ENCODE measurements at regions not wholly inside any gene's neighbourhood (a gene's known extent, or its start where the extent isn't known, plus 50 kb on each side); places are given as distances from the start of the nearest gene placed in this dataset.

DNA sequence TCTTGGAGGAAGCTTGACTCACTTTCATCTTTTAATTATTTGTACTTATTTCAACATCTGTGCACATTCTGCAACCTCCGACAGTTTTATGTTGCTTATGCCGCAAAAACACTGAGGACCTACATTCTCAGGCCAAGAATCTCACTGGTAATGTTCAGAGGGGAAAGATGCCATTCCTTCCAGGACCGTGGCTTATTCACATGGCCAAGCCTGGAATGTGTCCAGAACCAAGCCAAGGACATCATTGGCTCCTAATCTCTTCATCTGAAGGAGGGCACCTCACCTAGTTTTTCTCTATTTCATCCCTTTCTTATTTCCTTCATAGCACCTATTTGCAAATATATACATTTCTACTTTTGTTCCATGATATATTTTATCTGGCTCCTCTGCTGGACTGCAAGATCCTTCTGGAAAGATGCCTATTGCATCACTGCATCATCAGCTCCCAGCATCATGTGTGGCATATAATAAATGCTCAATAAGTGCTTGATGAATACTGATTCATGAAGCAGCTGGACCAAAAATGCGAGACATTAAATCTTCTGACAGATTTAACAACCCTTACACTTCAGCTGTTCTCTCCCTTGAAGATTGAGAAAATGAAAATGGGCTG is 377.1 kb downstream of the TNS1 start:
- no peak for DNase-seq (ENCODE audit: low read depth in 3 of 3)

- no peak for DNase-seq (ENCODE audit: low read depth in 3 of 3)
Measured at GRCh38 chr2:217623281-217623912, 379.4 kb downstream of the TNS1 start.

- no peak for DNase-seq (ENCODE audit: low read depth in 3 of 3)
Measured at GRCh38 chr2:217622205-217623060, 380.4 kb downstream of the TNS1 start.

DNA sequence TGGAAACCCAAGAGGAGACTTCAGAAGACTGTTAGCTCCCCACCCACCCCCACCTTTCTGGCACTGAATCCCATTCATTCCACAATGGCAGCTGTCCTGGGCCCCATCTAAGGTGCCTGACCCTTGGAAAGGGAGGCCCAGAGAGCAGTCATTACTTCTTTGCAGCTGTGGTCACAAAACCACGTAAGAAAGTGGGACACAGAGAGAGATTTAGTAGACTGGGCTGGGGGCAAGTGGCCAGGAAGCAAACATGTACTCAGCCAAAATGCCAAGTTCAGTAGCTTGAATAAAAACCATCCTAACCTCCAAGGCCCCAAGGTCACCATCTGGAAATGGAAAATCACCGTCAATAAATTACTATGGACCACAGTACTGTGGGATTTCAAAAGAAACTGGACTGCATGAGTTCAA is 381.4 kb downstream of the TNS1 start:
- no peak for DNase-seq (ENCODE audit: low read depth in 3 of 3)

GRCh38 chr2:217618744-217619143 is 384.1 kb downstream of the TNS1 start:
- no peak for DNase-seq (ENCODE audit: low read depth in 3 of 3)

GRCh38 chr2:217617616-217618022 is 385.2 kb downstream of the TNS1 start:
- DNase-seq (ENCODE audit: low read depth in 3 of 3): no peak

- DNase-seq (ENCODE audit: low read depth in 3 of 3): no peak
Measured at GRCh38 chr2:217616936-217617335, 385.9 kb downstream of the TNS1 start.

DNA sequence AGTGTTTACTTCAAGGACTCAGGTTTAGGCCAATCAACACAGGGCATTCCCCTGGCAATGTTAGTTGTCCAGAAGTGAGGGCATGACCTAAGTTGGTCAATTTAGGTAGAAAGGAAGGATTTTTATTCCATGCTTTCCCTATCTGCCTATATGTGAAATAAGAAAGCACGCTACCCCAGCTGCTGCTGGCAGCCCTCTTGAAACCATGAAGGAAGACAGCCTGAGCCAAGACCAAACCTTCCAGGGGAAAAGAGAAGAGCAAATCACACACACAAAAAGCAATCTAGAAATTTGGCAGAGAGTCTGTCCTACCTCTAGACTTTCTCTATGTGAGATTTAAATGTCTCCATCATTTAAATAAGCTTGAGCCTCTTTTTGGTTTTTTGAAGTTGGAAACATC is 387.6 kb downstream of the TNS1 start:
- no peak for DNase-seq (ENCODE audit: low read depth in 3 of 3)

GRCh38 chr2:217614498-217614897 is 388.3 kb downstream of the TNS1 start:
- DNase-seq (ENCODE audit: low read depth in 3 of 3): no peak

GRCh38 chr2:217614096-217614495 is 388.7 kb downstream of the TNS1 start:
- no peak for DNase-seq (ENCODE audit: low read depth in 3 of 3)

DNA sequence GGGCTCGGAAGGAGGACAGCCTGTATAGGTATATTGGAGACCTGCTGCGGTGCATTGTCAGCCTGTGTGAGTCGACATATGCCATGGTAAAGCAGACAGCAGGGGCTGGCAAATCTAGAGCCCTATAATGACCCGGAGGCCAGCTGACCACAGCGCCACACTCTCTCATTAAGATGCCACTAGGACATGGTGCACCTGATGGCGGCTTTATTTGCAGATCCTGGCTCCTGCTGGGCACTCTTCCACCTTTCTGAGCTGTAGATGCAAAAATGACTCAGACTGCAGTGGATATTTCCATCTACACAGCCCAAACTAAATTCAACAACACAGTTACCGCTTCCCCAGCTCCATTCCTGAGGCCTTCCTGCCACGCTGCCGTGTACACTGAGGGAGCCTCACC is 389.9 kb downstream of the TNS1 start:
- DNase-seq (ENCODE audit: low read depth in 3 of 3): no peak

DNA sequence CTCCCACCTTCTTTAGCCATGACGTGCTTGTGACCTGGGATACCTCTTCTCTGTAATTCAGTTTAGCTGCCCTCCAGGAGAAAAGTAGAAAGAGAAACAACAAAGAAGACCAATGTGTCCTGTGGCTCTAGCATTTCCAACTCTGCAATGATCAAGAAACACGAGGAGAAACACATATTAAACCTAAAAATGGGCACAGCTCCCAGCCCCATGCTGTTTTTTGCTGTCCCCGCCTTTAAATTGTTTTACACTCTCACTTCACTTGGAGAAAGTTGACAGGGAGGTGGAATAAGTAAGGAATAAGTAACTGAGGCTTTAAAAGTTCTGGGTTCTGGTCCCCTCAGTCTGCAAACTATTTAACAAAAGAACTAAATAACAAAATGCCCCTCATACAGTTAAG is 390.6 kb downstream of the TNS1 start:
- DNase-seq (ENCODE audit: low read depth in 3 of 3): no peak

GRCh38 chr2:217611626-217612127 is 391.1 kb downstream of the TNS1 start:
- DNase-seq (ENCODE audit: low read depth in 3 of 3): no peak

- no peak for DNase-seq (ENCODE audit: low read depth in 3 of 3)
Measured at GRCh38 chr2:217611056-217611455, 391.7 kb downstream of the TNS1 start.

DNA sequence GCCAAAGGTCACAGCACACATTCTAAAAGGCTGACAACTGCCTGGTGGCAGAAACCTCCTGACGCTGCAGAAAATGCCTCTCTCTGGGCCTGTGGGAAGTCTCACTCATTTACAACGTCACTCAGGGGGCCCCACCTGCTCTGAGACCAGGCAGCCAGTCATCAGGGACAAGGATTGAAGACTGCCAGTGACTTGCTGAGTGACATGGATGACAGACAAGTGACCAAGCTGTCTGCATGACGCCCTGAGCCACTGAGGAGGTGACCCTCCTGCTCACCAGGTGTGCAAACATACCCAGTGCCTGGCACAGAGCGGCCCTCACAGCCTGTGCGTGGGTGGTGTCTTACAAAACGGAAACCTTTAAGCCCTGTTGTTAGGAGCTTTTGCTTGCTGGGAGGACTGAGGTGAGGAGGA is 392.4 kb downstream of the TNS1 start:
- peak; percentile 14 to 56 (median 20) for DNase-seq (ENCODE audit: low read depth in 3 of 3)

DNA sequence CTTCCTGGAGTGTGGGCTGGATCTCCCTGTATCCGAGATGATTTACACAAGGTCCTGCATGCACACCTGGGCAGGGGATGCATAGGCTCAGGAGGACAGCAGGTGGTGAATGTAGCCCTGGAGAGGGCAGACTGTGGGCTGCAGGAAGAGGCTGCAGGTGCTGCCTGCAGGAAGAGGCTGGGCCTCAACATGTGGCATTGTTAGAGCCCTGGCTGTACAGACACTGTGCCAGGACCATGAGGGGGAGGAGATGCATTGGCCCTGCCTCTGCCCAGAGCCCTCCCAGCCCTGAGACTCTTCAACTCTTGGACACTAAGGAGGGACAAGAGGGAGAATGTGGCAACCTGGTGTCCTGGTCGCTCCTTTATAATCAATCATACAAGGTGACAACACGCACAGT is 392.8 kb downstream of the TNS1 start:
- no peak for DNase-seq (ENCODE audit: low read depth in 3 of 3)

DNA sequence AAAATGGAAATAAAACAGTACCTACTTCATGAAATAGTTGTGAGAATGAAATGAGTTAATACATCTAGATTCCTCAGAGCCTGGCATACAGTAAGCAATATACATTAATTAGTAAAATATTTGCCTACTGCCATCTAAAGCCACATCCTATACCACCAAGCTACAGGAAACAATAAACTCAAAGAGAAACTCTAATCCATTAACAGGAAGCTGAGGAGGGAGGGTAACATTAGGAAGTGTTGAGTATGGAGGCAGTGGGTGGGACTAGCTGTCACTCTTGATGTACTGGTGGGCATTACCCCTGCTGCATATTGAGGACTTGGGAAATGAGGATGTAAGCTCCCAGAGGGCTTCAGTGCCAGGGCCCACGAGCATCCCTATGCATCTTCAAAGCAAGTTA is 396.5 kb downstream of the TNS1 start:
- no peak for DNase-seq (ENCODE audit: low read depth in 3 of 3)

DNA sequence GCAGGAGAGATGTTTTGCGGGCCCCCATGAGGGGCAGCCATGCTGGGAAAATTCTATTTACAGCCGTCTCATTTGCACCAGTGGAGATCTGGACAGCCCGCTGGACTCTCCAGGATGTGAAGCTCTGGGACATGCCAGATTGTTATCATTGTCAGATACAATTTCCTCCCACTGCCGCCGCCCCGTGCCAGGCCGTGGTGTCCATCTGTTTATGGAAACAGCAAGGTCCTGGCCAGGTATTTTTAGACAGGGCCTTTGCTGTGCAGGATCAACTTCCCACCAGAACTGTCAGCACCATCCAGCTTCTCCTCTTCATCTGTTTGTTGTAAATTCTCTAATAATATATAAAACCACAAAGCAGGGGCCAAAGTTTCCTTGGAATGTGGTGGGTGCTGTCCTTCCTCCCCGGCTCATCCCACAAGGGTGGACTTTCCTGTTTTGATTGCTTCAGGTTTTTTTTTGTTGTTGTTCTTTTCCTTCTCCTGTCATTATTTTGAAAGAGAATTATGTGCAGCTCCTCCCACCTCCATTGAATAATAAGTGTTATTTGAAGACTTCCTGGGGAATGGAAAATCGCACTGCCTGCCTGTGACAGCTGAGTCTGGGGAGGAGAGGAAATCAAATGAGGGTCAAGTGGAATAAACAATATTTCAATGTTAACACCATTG is 398.1 kb downstream of the TNS1 start:
- DNase-seq (ENCODE audit: low read depth in 3 of 3): no peak

GRCh38 chr2:217601601-217602000 is 401.2 kb downstream of the TNS1 start:
- DNase-seq (ENCODE audit: low read depth in 3 of 3): no peak

- DNase-seq (ENCODE audit: low read depth in 3 of 3): no peak
Measured at GRCh38 chr2:217599906-217600305, 402.9 kb downstream of the TNS1 start.

GRCh38 chr2:217597681-217598080 is 405.1 kb downstream of the TNS1 start:
- no peak for DNase-seq (ENCODE audit: low read depth in 3 of 3)

GRCh38 chr2:217597145-217597544 is 405.6 kb downstream of the TNS1 start:
- no peak for DNase-seq (ENCODE audit: low read depth in 3 of 3)
